Heart left ventricle (tissue), 16 donors: ENCODE measurements at regions not wholly inside any gene's neighbourhood (a gene's known extent, or its start where the extent isn't known, plus 50 kb on each side); places are given as distances from the start of the nearest gene placed in this dataset.

ENCODE experiments used
- ATAC-seq, 4 donors: fragments of 200-7000 bp; cut with Tn5 transposase; one replicate each; pipeline ENCODE4 v1.9.1; 2020 to 2022; ENCODE audit warnings: moderate library complexity in 4 of 4, mild to moderate bottlenecking in 3 of 4, moderate number of reproducible peaks in 1 of 4
- DNase-seq, 5 donors: peaks; one replicate each; pipeline ENCODE4 v3.0.0-alpha.2; 2020
- H3K27ac ChIP-seq, 12 donors: fragments of 200-600 bp; sonication (generic) in 4 of 12; one replicate each; pipeline versions ENCODE4 v1.5.0 to v1.8.0; 2016 to 2022; ENCODE audit warnings: mild to moderate bottlenecking in 2 of 12
- H3K27me3 ChIP-seq, 9 donors: fragments of 200-600 bp; sonication (generic) in 2 of 9; one replicate each; pipeline versions ENCODE4 v1.5.1 to v1.8.0; 2016 to 2022; ENCODE audit warnings: mild to moderate bottlenecking in 3 of 9
- H3K36me3 ChIP-seq, 9 donors: fragments of 200-600 bp; sonication (generic) in 2 of 9; one replicate each; pipeline versions ENCODE4 v1.5.0 to v1.8.0; 2018 to 2022; ENCODE audit warnings: mild to moderate bottlenecking in 2 of 9
- H3K4me1 ChIP-seq, 12 donors: fragments of 200-600 bp; sonication (generic) in 4 of 12; one replicate each; pipeline versions ENCODE4 v1.5.0 to v1.8.0; 2016 to 2022; ENCODE audit warnings: mild to moderate bottlenecking in 3 of 12
- H3K4me3 ChIP-seq, 12 donors: fragments of 200-600 bp; sonication (generic) in 4 of 12; one replicate each; pipeline versions ENCODE4 v1.5.0 to v1.8.0; 2017 to 2022; ENCODE audit warnings: mild to moderate bottlenecking in 9 of 12, moderate library complexity in 4 of 12
- H3K9me3 ChIP-seq, 12 donors: fragments of 200-600 bp; sonication (generic) in 4 of 12; one replicate each; pipeline versions ENCODE4 v1.5.0 to v1.8.0; 2016 to 2022; ENCODE audit warnings: mild to moderate bottlenecking in 1 of 12
- POLR2A ChIP-seq, 2 donors: fragments of 450-650 bp; IDR thresholded peaks; one replicate each; pipeline ENCODE4 v1.6.1; 2017; ENCODE audit warnings: antibody characterized with exemption in 2 of 2, mild to moderate bottlenecking in 2 of 2, moderate library complexity in 2 of 2
- WGBS, 4 donors: extraction: QIAGEN DNeasy Blood & Tissue Kit in 2 of 4; methylation state at CpG; one replicate each; pipeline versions ENCODE4 v1.1.5 to v1.1.7; 2013 to 2018; 5-methylcytosine and 5-hydroxymethylcytosine counted together
- intact Hi-C, 10 donors: fragments of 100-400 bp; cut with DNase I; formaldehyde crosslinking; loops; one replicate each; pipeline versions ENCODE4 v1.11.1 to v1.14.2; 2022
- TF ChIP-seq, protein P1 (sequence below), 12 donors: fragments of 200-600 bp; sonication (generic) in 4 of 12; IDR thresholded peaks; one replicate each; pipeline versions ENCODE4 v1.5.0 to v1.8.0; 2018 to 2022; ENCODE audit warnings: antibody characterized with exemption in 12 of 12, mild to moderate bottlenecking in 5 of 12
- donor health status: ischemic (EF 13 %, LVEDD 7.1; RV severe dilation, severe dysfunction).
- donor health status: healthy with polysubstance abuse.
- donor health status: DM: no; HTN: yes; CAD: no.
- donor health status: DM: no; HTN: no; CAD: no.
- donor health status: ischemic (EF 25% LVEDD 6.9; RV normal size, moderate dysfunction).
- donor health status: ischemic (EF 25% LVEDD 5.7; RV mildly dilated, moderate dysfunction).
- donor health status: healthy.
- donor health status: DM: yes; HTN: yes; CAD: no.
- donor health status: ischemic (EF 35%, LVEDD 5.7; RV mildly dilated, moderate dysfunction).
- donor health status: nonischemic (EF 11% LVEDD 7.7; RV severe dilation, severe dysfunction).
- donor health status: DM: yes; HTN: yes; CAD: no.
- donor health status: PGD.
- donor health status: ischemic (EF 29% LVEDD 5.4; RV normal size, mild dysfunction).
- donor health status: nonischemic (EF 23%, LVEDD 6.1; RV moderate dilation, normal function).

DNA sequence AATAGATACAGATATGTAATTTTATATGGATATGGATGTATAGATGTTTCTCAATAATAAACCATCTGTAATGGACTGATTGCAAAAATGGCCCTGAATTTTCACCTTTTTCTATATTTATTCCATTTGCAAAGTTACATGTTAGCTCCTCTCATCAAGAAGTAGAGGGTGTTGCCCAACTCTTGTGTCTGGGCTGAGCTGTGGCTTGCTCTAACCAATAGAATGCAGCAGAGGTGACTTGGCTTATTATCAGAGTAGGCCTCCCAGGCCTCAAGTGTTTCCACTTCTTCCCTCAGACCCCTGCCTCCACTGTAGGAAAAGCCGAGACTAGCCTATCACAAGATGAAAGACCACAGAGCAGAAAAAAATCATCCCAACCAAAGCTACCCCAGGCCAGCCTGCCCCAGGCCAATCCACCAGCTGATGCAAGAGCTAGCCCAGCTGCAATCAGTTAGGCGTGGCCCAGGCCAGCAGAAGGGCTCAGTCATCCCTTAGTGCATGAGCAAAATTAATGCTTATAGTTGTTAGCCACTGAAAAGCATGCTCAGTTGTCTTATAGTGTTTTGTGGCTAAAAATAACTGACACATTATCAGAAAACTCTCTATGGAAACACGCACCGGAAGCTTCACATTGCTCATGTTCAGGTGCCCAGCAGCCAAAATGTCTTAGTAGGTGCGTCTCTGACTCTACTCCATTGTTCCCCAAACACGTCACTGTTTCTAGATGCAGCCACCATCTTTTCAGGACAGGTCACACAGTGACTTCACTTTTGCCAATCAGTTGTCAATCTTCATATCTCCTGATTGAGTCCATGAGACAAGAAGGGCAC, 464.0 kb downstream of the FBXO15 start:
- Histone ChIP-seq H3K36me3 (no peaks in the 10 kb centered on the region), H3K4me1 (no peaks in the 10 kb centered on the region), H3K27me3 (no peaks in the 10 kb centered on the region), H3K4me3 (no peak overlapping the region), H3K9me3 (no peaks in the 10 kb centered on the region), H3K27ac (no peak overlapping the region)
- TF ChIP-seq, protein P1, sequence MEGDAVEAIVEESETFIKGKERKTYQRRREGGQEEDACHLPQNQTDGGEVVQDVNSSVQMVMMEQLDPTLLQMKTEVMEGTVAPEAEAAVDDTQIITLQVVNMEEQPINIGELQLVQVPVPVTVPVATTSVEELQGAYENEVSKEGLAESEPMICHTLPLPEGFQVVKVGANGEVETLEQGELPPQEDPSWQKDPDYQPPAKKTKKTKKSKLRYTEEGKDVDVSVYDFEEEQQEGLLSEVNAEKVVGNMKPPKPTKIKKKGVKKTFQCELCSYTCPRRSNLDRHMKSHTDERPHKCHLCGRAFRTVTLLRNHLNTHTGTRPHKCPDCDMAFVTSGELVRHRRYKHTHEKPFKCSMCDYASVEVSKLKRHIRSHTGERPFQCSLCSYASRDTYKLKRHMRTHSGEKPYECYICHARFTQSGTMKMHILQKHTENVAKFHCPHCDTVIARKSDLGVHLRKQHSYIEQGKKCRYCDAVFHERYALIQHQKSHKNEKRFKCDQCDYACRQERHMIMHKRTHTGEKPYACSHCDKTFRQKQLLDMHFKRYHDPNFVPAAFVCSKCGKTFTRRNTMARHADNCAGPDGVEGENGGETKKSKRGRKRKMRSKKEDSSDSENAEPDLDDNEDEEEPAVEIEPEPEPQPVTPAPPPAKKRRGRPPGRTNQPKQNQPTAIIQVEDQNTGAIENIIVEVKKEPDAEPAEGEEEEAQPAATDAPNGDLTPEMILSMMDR (IDR thresholded peaks at IDR 0.05), result no peak
- TF ChIP-seq POLR2A (IDR thresholded peaks at IDR 0.05), result no peak
- ATAC-seq, result no peak
- intact Hi-C loops, result no loop called here
- no peak for DNase-seq
- 77 to 82% (median 80%) methylated on average over 6 of the region's 6 CpGs for WGBS, 4 donors

DNA sequence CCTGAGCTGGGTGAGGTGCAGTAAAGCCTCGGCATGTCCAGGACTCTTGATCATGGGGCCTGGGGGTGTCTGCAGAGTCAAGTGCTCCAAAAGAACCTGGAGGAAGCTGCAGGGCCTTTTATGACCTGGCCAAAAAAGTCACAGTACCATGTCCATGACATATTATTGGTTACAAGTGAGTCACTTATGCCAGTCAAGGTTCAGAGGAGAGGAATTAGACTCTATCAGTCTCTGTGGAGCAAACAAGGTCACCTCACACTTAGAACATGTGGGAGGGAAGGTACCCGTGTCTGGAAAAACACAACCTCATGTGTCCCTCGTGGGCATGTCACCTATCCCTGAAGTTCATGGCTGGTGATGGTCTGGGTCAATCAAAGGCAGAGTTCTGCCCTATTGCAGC, 465.7 kb downstream of the FBXO15 start:
- no peak for TF ChIP-seq POLR2A (IDR thresholded peaks at IDR 0.05)
- TF ChIP-seq, protein P1 (IDR thresholded peaks at IDR 0.05), result no peak
- 74 to 84% (median 80%) methylated on average over 2 to 3 of the region's 3 CpGs for WGBS, 4 donors
- Histone ChIP-seq H3K9me3 (no peaks in the 10 kb centered on the region), H3K36me3 (no peaks in the 10 kb centered on the region), H3K27ac (no peak overlapping the region), H3K4me1 (no peaks in the 10 kb centered on the region), H3K4me3 (no peak overlapping the region), H3K27me3 (no peaks in the 10 kb centered on the region)
- intact Hi-C loops, result no loop called here
- no peak for ATAC-seq
- DNase-seq, result no peak

DNA sequence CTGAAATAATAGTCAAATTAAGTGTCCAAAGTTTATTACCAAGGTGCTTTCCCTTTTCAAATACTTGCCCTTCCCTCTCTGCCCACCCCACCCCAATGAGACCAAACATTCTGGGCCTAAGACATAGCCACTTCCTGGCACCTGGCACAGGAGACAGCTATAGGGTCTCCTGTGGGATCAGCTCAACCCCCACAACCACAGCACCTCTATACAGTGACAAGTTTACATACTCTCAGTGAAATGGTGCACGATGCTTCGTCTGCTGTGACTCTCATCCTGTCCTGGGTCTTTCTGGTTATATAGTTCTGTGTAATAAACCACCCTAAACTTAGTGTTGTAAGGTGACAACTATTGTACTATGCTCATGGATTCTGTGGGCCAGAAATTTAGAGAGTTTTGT, 466.2 kb downstream of the FBXO15 start:
- no peaks in the 10 kb centered on the region for H3K4me1 ChIP-seq
- intact Hi-C loops, result no loop called here
- WGBS, 4 donors, result 92 to 100% (median 95%) methylated on average over 2 of the region's 2 CpGs
- H3K4me3 ChIP-seq, result no peak overlapping the region
- H3K27ac ChIP-seq, result no peak overlapping the region
- ATAC-seq (no peak), DNase-seq (no peak)
- H3K27me3 ChIP-seq, result no peaks in the 10 kb centered on the region
- H3K9me3 ChIP-seq, result no peaks in the 10 kb centered on the region
- TF ChIP-seq, protein P1 (IDR thresholded peaks at IDR 0.05), result no peak
- no peak for TF ChIP-seq POLR2A (IDR thresholded peaks at IDR 0.05)
- no peaks in the 10 kb centered on the region for H3K36me3 ChIP-seq

DNA sequence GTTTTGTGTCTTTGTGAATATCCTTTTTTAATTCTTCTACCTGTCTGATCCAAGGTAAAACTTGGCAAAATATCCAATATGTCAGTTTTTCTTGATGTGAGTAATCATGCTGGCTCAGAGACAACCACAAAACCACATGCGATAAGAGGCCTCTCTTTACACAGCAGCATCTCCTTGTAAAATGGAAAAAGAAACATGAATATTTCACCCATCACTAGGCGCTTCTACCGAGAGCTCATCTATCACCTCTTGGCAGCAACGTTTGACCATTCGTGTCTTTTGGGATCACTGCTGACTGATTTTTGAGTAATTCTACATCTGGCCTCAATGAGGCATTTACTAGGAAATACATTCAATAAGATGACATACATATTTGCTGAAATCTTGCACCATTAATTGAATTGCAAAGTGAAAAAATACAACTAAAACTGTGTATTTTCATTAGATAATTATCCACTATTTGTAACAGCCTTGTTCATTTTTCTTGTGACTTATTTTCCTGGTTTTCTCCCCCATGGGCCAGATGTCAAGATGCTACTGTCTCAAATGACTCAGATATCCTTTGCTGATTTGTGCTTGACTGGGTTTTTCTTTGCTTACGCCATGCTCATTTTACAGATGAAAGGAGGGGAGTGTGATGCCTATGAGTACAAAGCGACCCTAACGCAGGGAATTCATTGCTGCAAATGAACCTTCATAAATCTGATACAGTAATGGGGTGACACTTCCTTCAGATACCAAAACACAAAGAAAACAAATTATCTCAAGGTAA, 467.5 kb downstream of the FBXO15 start:
- ATAC-seq, result no peak
- TF ChIP-seq, protein P1 (IDR thresholded peaks at IDR 0.05), result no peak
- TF ChIP-seq POLR2A (IDR thresholded peaks at IDR 0.05), result no peak

More for the DNA sequence above, 467.5 kb downstream of the FBXO15 start:
- no peak overlapping the region for H3K4me3 ChIP-seq
- no peaks in the 10 kb centered on the region for H3K9me3 ChIP-seq
- WGBS, 4 donors, result 85 to 89% (median 85%) methylated on average over 8 of the region's 8 CpGs
- no peaks in the 10 kb centered on the region for H3K4me1 ChIP-seq
- H3K27me3 ChIP-seq, result no peaks in the 10 kb centered on the region
- no peak overlapping the region for H3K27ac ChIP-seq
- no peak for DNase-seq
- intact Hi-C loops, result loop anchor here in 1 of 10 donors (10.0 kb wide), 1 partner anchor 65 kb away; no protein-coding TSS in a partner anchor
- no peaks in the 10 kb centered on the region for H3K36me3 ChIP-seq
